HepG2 (cell line): ENCODE measurements at regions not wholly inside any gene's neighbourhood (a gene's known extent, or its start where the extent isn't known, plus 50 kb on each side); places are given as distances from the start of the nearest gene placed in this dataset.

Source experiments
- ATAC-seq: fragments of 200-7000 bp; cut with Tn5 transposase; 3 replicates; pipeline ENCODE4 v1.9.1; 2020; ENCODE audit warnings: mild to moderate bottlenecking, moderate library complexity
- BruUV-seq: library from RNA; stranded (reverse); fragments of 400-500 nt; replicated peaks from 2 replicates; lab custom pipeline; 2021; lab: Mats Ljungman, UMichigan
- CTCF ChIA-PET: fragments of 300-600 bp; formaldehyde crosslinking; extraction: SDS; loops from one replicate; lab custom pipeline; 2021; ENCODE audit warnings: low total read pairs, inconsistent platforms, low intra/inter-chr PET ratio; lab: Yijun Ruan, JAX
- POLR2A ChIA-PET: fragments of 350-600 bp; sonication (Branson Sonifier 250); formaldehyde crosslinking; loops from one replicate; lab custom pipeline; 2020; ENCODE audit warnings: antibody characterized with exemption, inconsistent platforms; lab: Yijun Ruan, JAX
- DNase-seq: peaks from one replicate; pipeline ENCODE4 v3.0.0-alpha.2; 2015; ENCODE audit warnings: low spot score
- FAIRE-seq: peaks from 3 replicates; lab custom pipeline; 2011; peaks lifted over from hg19 to GRCh38; lab: Jason Lieb, UNC
- H2AFZ ChIP-seq: one replicate; pipeline ENCODE4 v1.6.1; 2011; ENCODE audit warnings: low read length, inconsistent platforms
- H3K27ac ChIP-seq: fragments of 300-600 bp; 3 replicates; pipeline ENCODE4 v1.8.0; 2011; ENCODE audit warnings: mixed run types, mild to moderate bottlenecking, mixed read lengths, low read length, inconsistent platforms; ENCODE audit not compliant: insufficient read depth; ENCODE audit errors: extremely low read length
- H3K27me3 ChIP-seq, 2 experiments: fragments of 200-600 bp in 1 of 2; 2 replicates in 1 of 2; 3 replicates in 1 of 2; pipeline versions ENCODE4 v1.6.0 to v1.8.0; 2011; ENCODE audit warnings: low read length in 2 of 2, mild to moderate bottlenecking in 2 of 2, moderate library complexity in 2 of 2, inconsistent platforms in 1 of 2; ENCODE audit not compliant: insufficient read depth in 2 of 2, control insufficient read depth in 1 of 2
- H3K36me3 ChIP-seq, 2 experiments: fragments of 200-600 bp in 1 of 2; replicated peaks in 1 of 2; 2 replicates in 1 of 2; 3 replicates in 1 of 2; pipeline versions ENCODE4 v1.5.1 to v1.8.0; 2011; ENCODE audit warnings: low read length in 2 of 2, inconsistent platforms in 1 of 2; ENCODE audit not compliant: insufficient read depth in 2 of 2, control insufficient read depth in 1 of 2
- H3K4me1 ChIP-seq: 2 replicates; pipeline ENCODE4 v1.5.1; 2012; ENCODE audit warnings: low read length, inconsistent platforms; ENCODE audit not compliant: insufficient read depth
- H3K4me2 ChIP-seq: 2 replicates; pipeline ENCODE4 v1.6.0; 2011; ENCODE audit warnings: low read depth, low read length, inconsistent platforms
- H3K4me3 ChIP-seq, 3 experiments: fragments of 200-600 bp in 1 of 3; sonication (generic), shearing (Covaris generic) in 1 of 3; replicated peaks in 1 of 3; 2 replicates each; pipeline ENCODE4 v1.5.1; 2011 to 2016; ENCODE audit warnings: low read length in 3 of 3, inconsistent platforms in 2 of 3, low read depth in 2 of 3, mild to moderate bottlenecking in 2 of 3, control low read depth in 1 of 3, mixed read lengths in 1 of 3; ENCODE audit not compliant: insufficient read depth in 1 of 3
- H3K79me2 ChIP-seq: one replicate; pipeline ENCODE4 v1.6.1; 2011; ENCODE audit warnings: low read length, inconsistent platforms; ENCODE audit not compliant: insufficient read depth
- H3K9ac ChIP-seq: 2 replicates; pipeline ENCODE4 v1.6.0; 2011; ENCODE audit warnings: mild to moderate bottlenecking, low read depth, low read length, inconsistent platforms; ENCODE audit not compliant: insufficient read depth
- H3K9me3 ChIP-seq: 2 replicates; pipeline ENCODE4 v1.5.1; 2012; ENCODE audit warnings: mild to moderate bottlenecking, low read length
- H4K20me1 ChIP-seq: 2 replicates; pipeline ENCODE4 v1.6.0; 2011; ENCODE audit warnings: inconsistent platforms, mild to moderate bottlenecking, low read length, moderate library complexity; ENCODE audit not compliant: insufficient read depth
- AGO2 ChIP-seq: fragments of 200-400 bp; formaldehyde crosslinking; optimal IDR thresholded peaks from 2 replicates; pipeline ENCODE3; 2017; ENCODE audit warnings: mild to moderate bottlenecking, low read depth, low read length, moderate library complexity
- ERF ChIP-seq: IDR thresholded peaks from 2 replicates; pipeline ENCODE4 v1.6.1; 2018; ENCODE audit warnings: missing biosample characterization, missing genetic modification reagents
- KDM5B ChIP-seq: sonication (generic); formaldehyde crosslinking; IDR thresholded peaks from 2 replicates; pipeline ENCODE4 v1.4.0; 2020; ENCODE audit warnings: missing genetic modification reagents, mild to moderate bottlenecking, borderline replicate concordance
- REL ChIP-seq: sonication (generic); formaldehyde crosslinking; conservative IDR thresholded peaks from 2 replicates; pipeline ENCODE4 v1.8.0; 2022; ENCODE audit warnings: mild to moderate bottlenecking, missing genetic modification reagents, moderate library complexity
- TCF12 ChIP-seq, 2 experiments: fragments of 450-650 bp in 1 of 2; sonication (generic) in 1 of 2; formaldehyde crosslinking in 1 of 2; IDR thresholded peaks; 2 replicates each; pipeline versions ENCODE4 v1.6.1 to v1.8.0; 2017 to 2022; ENCODE audit warnings: antibody characterized with exemption in 1 of 2, mild to moderate bottlenecking in 1 of 2, missing genetic modification reagents in 1 of 2, moderate library complexity in 1 of 2
- TRIM24 ChIP-seq: sonication (generic); formaldehyde crosslinking; IDR thresholded peaks from 2 replicates; pipeline ENCODE4 v1.8.0; 2022; ENCODE audit warnings: mild to moderate bottlenecking, missing genetic modification reagents
- ZC3H13 ChIP-seq: sonication (generic); formaldehyde crosslinking; IDR thresholded peaks from 2 replicates; pipeline ENCODE4 v1.8.1; 2023; ENCODE audit warnings: mild to moderate bottlenecking, missing genetic modification reagents, moderate library complexity
- ZNF207 ChIP-seq: fragments of 450-650 bp; IDR thresholded peaks from 2 replicates; pipeline ENCODE4 v1.6.1; 2016; ENCODE audit warnings: antibody characterized with exemption, borderline replicate concordance
- ZNF777 ChIP-seq: sonication (generic); formaldehyde crosslinking; IDR thresholded peaks from 2 replicates; pipeline ENCODE4 v1.4.0; 2020; ENCODE audit warnings: missing genetic modification reagents
- WGBS: methylation state at CpG from one replicate; pipeline ENCODE4 v1.1.6; 2017; ENCODE audit warnings: low lambda C conversion rate; 5-methylcytosine and 5-hydroxymethylcytosine counted together
- in situ Hi-C: cut with HindIII; loops from 2 replicates; pipeline ENCODE4 v1.10.0; 2017; ENCODE audit warnings: low pct_unique_long_range_greater_than_20kb; ENCODE audit not compliant: extremely low pct_ligation_motif_present
- intact Hi-C: fragments of 100-400 bp; cut with micrococcal nuclease; formaldehyde crosslinking; loops from one replicate; pipeline ENCODE4 v1.10.0; 2022; ENCODE audit not compliant: unreplicated experiment
- TF ChIP-seq, protein P1 (sequence below): sonication (generic); formaldehyde crosslinking; IDR thresholded peaks from 2 replicates; pipeline ENCODE4 v1.8.1; 2023; ENCODE audit warnings: missing genetic modification reagents, inconsistent platforms, borderline replicate concordance
- TF ChIP-seq, protein P2 (sequence below): sonication (generic); formaldehyde crosslinking; IDR thresholded peaks from 2 replicates; pipeline ENCODE4 v1.5.0; 2020; ENCODE audit warnings: missing genetic modification reagents
- TF ChIP-seq, protein P3 (sequence below): sonication (generic); formaldehyde crosslinking; IDR thresholded peaks from 2 replicates; pipeline ENCODE4 v1.4.0; 2020; ENCODE audit warnings: missing genetic modification reagents, borderline replicate concordance
- TF ChIP-seq, protein P4 (sequence below): sonication (generic); formaldehyde crosslinking; IDR thresholded peaks from 2 replicates; pipeline ENCODE4 v1.8.0; 2023; ENCODE audit warnings: mild to moderate bottlenecking, missing genetic modification reagents

DNA sequence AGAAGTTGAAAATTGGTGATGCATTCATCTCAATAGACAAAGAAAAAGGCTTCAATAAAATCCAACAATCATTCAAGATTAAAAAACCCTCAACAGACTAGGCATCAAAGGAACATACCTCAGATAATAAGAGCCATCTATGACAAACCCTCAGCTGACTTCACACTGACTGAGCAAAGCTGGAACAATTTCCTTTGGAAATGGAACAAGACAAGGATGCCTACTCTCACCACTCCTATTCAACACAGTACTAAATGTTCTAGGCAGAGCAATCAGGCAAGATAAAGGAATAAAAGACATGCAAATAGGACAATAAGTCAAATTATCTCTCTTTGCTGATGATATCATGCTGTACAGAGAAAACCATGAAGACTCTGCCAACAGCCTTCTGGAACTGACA lies 1188.1 kb downstream of the DTWD2 start (continued):
- TF ChIP-seq, protein P1, sequence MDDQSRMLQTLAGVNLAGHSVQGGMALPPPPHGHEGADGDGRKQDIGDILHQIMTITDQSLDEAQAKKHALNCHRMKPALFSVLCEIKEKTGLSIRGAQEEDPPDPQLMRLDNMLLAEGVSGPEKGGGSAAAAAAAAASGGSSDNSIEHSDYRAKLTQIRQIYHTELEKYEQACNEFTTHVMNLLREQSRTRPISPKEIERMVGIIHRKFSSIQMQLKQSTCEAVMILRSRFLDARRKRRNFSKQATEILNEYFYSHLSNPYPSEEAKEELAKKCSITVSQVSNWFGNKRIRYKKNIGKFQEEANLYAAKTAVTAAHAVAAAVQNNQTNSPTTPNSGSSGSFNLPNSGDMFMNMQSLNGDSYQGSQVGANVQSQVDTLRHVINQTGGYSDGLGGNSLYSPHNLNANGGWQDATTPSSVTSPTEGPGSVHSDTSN (CRISPR knock-in tag): no peak
- TF ChIP-seq ZNF777 (no peak), ZNF207 (no peak), KDM5B (CRISPR knock-in tag) (no peak), ERF (no peak)
- TF ChIP-seq, all 625 proteins: peak for 0

DNA sequence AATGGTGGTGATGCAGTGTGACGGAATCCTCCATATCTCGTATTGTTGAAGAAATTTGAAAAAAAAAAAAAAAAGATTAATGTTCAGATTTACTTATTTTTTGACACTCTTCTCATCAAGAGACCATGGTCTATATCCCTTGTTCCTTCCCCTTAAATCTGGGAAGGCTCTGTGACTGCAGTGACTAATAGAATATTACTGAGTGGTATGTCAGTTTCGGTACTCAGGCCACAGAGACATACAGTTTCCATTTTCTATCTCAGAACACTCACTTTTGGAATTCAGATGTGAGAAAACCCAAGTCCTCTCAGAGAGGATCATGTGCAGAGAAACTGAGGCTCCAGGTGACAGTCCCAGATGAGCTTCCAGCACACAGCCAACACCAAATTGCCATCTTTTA lies 1193.5 kb downstream of the DTWD2 start:
- Histone ChIP-seq H3K36me3 (no peaks in the 10 kb centered on the region), H3K4me3 (no peak overlapping the region), H3K27ac (no peak overlapping the region), H2AFZ (no peak overlapping the region), H4K20me1 (no peaks in the 10 kb centered on the region), H3K27me3 (no peaks in the 10 kb centered on the region; a peak in 1 of 5 replicates), H3K4me1 (no peaks in the 10 kb centered on the region), H3K4me2 (no peak overlapping the region), H3K9me3 (no peaks in the 10 kb centered on the region), H3K79me2 (no peaks in the 10 kb centered on the region), H3K9ac (no peak overlapping the region)
- intact Hi-C loops (no loop called here), in situ Hi-C loops (no loop called here)
- ATAC-seq (no peak), DNase-seq (no peak), FAIRE-seq (no peak)
- 7% methylated on average over 3 of the region's 3 CpGs for WGBS
- no peak for TF ChIP-seq REL (CRISPR knock-in tag)
- TF ChIP-seq, protein P2, sequence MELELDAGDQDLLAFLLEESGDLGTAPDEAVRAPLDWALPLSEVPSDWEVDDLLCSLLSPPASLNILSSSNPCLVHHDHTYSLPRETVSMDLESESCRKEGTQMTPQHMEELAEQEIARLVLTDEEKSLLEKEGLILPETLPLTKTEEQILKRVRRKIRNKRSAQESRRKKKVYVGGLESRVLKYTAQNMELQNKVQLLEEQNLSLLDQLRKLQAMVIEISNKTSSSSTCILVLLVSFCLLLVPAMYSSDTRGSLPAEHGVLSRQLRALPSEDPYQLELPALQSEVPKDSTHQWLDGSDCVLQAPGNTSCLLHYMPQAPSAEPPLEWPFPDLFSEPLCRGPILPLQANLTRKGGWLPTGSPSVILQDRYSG: no peak
- TF ChIP-seq TRIM24 (CRISPR knock-in tag): no peak
- TF ChIP-seq, protein P3, sequence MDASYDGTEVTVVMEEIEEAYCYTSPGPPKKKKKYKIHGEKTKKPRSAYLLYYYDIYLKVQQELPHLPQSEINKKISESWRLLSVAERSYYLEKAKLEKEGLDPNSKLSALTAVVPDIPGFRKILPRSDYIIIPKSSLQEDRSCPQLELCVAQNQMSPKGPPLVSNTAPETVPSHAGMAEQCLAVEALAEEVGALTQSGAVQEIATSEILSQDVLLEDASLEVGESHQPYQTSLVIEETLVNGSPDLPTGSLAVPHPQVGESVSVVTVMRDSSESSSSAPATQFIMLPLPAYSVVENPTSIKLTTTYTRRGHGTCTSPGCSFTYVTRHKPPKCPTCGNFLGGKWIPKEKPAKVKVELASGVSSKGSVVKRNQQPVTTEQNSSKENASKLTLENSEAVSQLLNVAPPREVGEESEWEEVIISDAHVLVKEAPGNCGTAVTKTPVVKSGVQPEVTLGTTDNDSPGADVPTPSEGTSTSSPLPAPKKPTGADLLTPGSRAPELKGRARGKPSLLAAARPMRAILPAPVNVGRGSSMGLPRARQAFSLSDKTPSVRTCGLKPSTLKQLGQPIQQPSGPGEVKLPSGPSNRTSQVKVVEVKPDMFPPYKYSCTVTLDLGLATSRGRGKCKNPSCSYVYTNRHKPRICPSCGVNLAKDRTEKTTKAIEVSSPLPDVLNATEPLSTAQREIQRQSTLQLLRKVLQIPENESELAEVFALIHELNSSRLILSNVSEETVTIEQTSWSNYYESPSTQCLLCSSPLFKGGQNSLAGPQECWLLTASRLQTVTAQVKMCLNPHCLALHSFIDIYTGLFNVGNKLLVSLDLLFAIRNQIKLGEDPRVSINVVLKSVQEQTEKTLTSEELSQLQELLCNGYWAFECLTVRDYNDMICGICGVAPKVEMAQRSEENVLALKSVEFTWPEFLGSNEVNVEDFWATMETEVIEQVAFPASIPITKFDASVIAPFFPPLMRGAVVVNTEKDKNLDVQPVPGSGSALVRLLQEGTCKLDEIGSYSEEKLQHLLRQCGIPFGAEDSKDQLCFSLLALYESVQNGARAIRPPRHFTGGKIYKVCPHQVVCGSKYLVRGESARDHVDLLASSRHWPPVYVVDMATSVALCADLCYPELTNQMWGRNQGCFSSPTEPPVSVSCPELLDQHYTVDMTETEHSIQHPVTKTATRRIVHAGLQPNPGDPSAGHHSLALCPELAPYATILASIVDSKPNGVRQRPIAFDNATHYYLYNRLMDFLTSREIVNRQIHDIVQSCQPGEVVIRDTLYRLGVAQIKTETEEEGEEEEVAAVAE (CRISPR knock-in tag): no peak
- TF ChIP-seq AGO2: no peak
- TF ChIP-seq ZC3H13 (CRISPR knock-in tag): no peak
- no peak for TF ChIP-seq TCF12 (IDR thresholded peaks at IDR 0.05)
- no peak for TF ChIP-seq TCF12 (CRISPR knock-in tag; IDR thresholded peaks at IDR 0.05)
- TF ChIP-seq, protein P4, sequence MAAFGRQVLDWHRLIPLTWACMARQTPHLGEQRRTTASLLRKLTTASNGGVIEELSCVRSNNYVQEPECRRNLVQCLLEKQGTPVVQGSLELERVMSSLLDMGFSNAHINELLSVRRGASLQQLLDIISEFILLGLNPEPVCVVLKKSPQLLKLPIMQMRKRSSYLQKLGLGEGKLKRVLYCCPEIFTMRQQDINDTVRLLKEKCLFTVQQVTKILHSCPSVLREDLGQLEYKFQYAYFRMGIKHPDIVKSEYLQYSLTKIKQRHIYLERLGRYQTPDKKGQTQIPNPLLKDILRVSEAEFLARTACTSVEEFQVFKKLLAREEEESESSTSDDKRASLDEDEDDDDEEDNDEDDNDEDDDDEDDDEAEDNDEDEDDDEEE: no peak
- POLR2A ChIA-PET: no interaction called here
- CTCF ChIA-PET: no interaction called here
- BruUV-seq: no TSS peak
